ENCODE measurements at regions not wholly inside any gene's neighbourhood (a gene's known extent, or its start where the extent isn't known, plus 50 kb on each side); places are given as distances from the start of the nearest gene placed in this dataset.
"Not testable (repeated sequence)": the region's sequence is repeated elsewhere in the genome, so short reads cannot be mapped to it uniquely, and the experiment has no call there.

- DNase-seq (ENCODE audit: low spot score) (no peak), FAIRE-seq (no peak)
Observed at GRCh38 chr3:193118907-193119306, 122.1 kb upstream of the PLAAT1 start.

GRCh38 chr3:193119926-193120325 lies 121.1 kb upstream of the PLAAT1 start:
- DNase-seq (ENCODE audit: low spot score): no peak
- no peak for FAIRE-seq

GRCh38 chr3:193124861-193125260 lies 116.2 kb upstream of the PLAAT1 start:
- FAIRE-seq (no peak), DNase-seq (ENCODE audit: low spot score) (no peak)

GRCh38 chr3:193129607-193130006 lies 111.4 kb upstream of the PLAAT1 start:
- DNase-seq (ENCODE audit: low spot score) (no peak), FAIRE-seq (no peak)

GRCh38 chr3:193130576-193130975 lies 110.4 kb upstream of the PLAAT1 start:
- FAIRE-seq (no peak), DNase-seq (ENCODE audit: low spot score) (no peak)

GRCh38 chr3:193132241-193132640 lies 108.8 kb upstream of the PLAAT1 start:
- FAIRE-seq (no peak), DNase-seq (ENCODE audit: low spot score) (no peak)

- FAIRE-seq (peak; percentile 59), DNase-seq (ENCODE audit: low spot score) (no peak)
Observed at GRCh38 chr3:193132964-193133363, 108.1 kb upstream of the PLAAT1 start.

- DNase-seq (ENCODE audit: low spot score) (peak; percentile 84), FAIRE-seq (peak; percentile 82)
Observed at GRCh38 chr3:193134856-193135255, 106.2 kb upstream of the PLAAT1 start.

GRCh38 chr3:193140381-193140780 lies 100.6 kb upstream of the PLAAT1 start:
- DNase-seq (ENCODE audit: low spot score) (peak; percentile 54), FAIRE-seq (no peak)

GRCh38 chr3:193145248-193145647 lies 95.8 kb upstream of the PLAAT1 start:
- DNase-seq (ENCODE audit: low spot score): no peak
- FAIRE-seq: no peak

GRCh38 chr3:193148688-193149473 lies 92.1 kb upstream of the PLAAT1 start:
- DNase-seq (ENCODE audit: low spot score) (no peak), FAIRE-seq (no peak)

GRCh38 chr3:193149998-193150397 lies 91.0 kb upstream of the PLAAT1 start:
- DNase-seq (ENCODE audit: low spot score): no peak
- no peak for FAIRE-seq

- not testable (repeated sequence) for DNase-seq (ENCODE audit: low spot score)
- FAIRE-seq: peak; percentile 17
Observed at GRCh38 chr3:193155044-193155781, 85.8 kb upstream of the PLAAT1 start.

GRCh38 chr3:193157051-193157450 lies 84.0 kb upstream of the PLAAT1 start:
- FAIRE-seq: no peak
- DNase-seq (ENCODE audit: low spot score): no peak

- DNase-seq (ENCODE audit: low spot score) (no peak), FAIRE-seq (no peak)
Observed at GRCh38 chr3:193165431-193166120, 75.4 kb upstream of the PLAAT1 start.

GRCh38 chr3:193168931-193169330 lies 72.1 kb upstream of the PLAAT1 start:
- DNase-seq (ENCODE audit: low spot score): no peak
- no peak for FAIRE-seq

- DNase-seq (ENCODE audit: low spot score): no peak
- no peak for FAIRE-seq
Observed at GRCh38 chr3:193174140-193174539, 66.9 kb upstream of the PLAAT1 start.

GRCh38 chr3:193179332-193180012 lies 61.5 kb upstream of the PLAAT1 start:
- not testable (repeated sequence) for FAIRE-seq; DNase-seq (ENCODE audit: low spot score)

GRCh38 chr3:193187070-193187722 lies 53.8 kb upstream of the PLAAT1 start:
- DNase-seq (ENCODE audit: low spot score) (no peak), FAIRE-seq (no peak)

- DNase-seq (ENCODE audit: low spot score) (peak; percentile 26), FAIRE-seq (no peak)
Observed at GRCh38 chr3:193190146-193190786, 50.8 kb upstream of the PLAAT1 start.
